ENCODE measurements at regions not wholly inside any gene's neighbourhood (a gene's known extent, or its start where the extent isn't known, plus 50 kb on each side); places are given as distances from the start of the nearest gene placed in this dataset.

GRCh38 chr15:67914028-67914427, 74.2 kb upstream of the RNU6-1 start:
- H3K79me2 ChIP-seq (ENCODE audit: insufficient read depth, low read length) = no peaks in the 10 kb centered on the region
- H3K4me1 Mint-ChIP-seq = peaks cover 35 to 41% of the 10 kb centered on the region in 2 experiments

More at GRCh38 chr15:67914028-67914427, 74.2 kb upstream of the RNU6-1 start:
- Histone ChIP-seq H3K56ac (ENCODE audit: insufficient read length, low read depth, low read length) (no peak overlapping the region), H3K79me1 (ENCODE audit: insufficient read depth, low read depth, low read length, poor library complexity, severe bottlenecking) (no peaks in the 10 kb centered on the region), H4K91ac (ENCODE audit: insufficient read length, low read depth, low read length) (no peak overlapping the region), H3K27me3 (ENCODE audit: insufficient read depth, low read length) (no peaks in the 10 kb centered on the region), H3K14ac (ENCODE audit: insufficient read depth, low read length) (no peak overlapping the region), H3K23ac (ENCODE audit: insufficient read length, low read depth, low read length) (no peak overlapping the region), H3K18ac (ENCODE audit: insufficient read length, low read depth, low read length) (no peak overlapping the region), H2AFZ (ENCODE audit: low read length) (no peak overlapping the region), H2BK12ac (ENCODE audit: insufficient read length, low read depth, low read length) (no peak overlapping the region), H4K8ac (replicated peaks; ENCODE audit: insufficient read length, low read depth, low read length) (no peak overlapping the region), H2AK5ac (ENCODE audit: insufficient read length, low read length) (no peak overlapping the region), H3T11ph (ENCODE audit: low read length) (no peak overlapping the region), H3K23me2 (ENCODE audit: insufficient read length, low read depth, low read length, poor library complexity, severe bottlenecking) (peaks cover 4% of the 10 kb centered on the region), H4K20me1 (ENCODE audit: control insufficient read depth, insufficient read depth, insufficient read length) (no peaks in the 10 kb centered on the region), H2BK15ac (ENCODE audit: low read depth, low read length) (no peak overlapping the region), H3K9me3 (ENCODE audit: control insufficient read depth, low read depth, low read length) (peaks cover 10% of the 10 kb centered on the region), H3K9ac (ENCODE audit: extremely low read depth, insufficient read length, low read length) (no peak overlapping the region), H3K4me1 (ENCODE audit: insufficient read depth, low read length) (peaks cover 7% of the 10 kb centered on the region; the same call in 1 of the 2 replicates), H3K27ac (ENCODE audit: insufficient read length, low read depth, low read length) (no peak overlapping the region), H3K4me2 (ENCODE audit: insufficient read depth, insufficient read length, low read length) (no peak overlapping the region), H4K5ac (ENCODE audit: insufficient read length, low read depth, low read length) (no peak overlapping the region), H2BK120ac (ENCODE audit: low read depth, low read length, poor library complexity, severe bottlenecking) (no peak overlapping the region), H2BK5ac (ENCODE audit: insufficient read length, low read length) (no peak overlapping the region), H3K4ac (ENCODE audit: low read depth, low read length) (no peak overlapping the region), H2BK20ac (ENCODE audit: low read depth, low read length, poor library complexity, severe bottlenecking) (no peak overlapping the region)
- no peak for DNase-seq
- no peak overlapping the region for H3K27ac Mint-ChIP-seq
- no peak overlapping the region for H3K4me3 Mint-ChIP-seq
- TF ChIP-seq, protein P1, sequence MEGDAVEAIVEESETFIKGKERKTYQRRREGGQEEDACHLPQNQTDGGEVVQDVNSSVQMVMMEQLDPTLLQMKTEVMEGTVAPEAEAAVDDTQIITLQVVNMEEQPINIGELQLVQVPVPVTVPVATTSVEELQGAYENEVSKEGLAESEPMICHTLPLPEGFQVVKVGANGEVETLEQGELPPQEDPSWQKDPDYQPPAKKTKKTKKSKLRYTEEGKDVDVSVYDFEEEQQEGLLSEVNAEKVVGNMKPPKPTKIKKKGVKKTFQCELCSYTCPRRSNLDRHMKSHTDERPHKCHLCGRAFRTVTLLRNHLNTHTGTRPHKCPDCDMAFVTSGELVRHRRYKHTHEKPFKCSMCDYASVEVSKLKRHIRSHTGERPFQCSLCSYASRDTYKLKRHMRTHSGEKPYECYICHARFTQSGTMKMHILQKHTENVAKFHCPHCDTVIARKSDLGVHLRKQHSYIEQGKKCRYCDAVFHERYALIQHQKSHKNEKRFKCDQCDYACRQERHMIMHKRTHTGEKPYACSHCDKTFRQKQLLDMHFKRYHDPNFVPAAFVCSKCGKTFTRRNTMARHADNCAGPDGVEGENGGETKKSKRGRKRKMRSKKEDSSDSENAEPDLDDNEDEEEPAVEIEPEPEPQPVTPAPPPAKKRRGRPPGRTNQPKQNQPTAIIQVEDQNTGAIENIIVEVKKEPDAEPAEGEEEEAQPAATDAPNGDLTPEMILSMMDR (conservative IDR thresholded peaks at IDR 0.05) = no peak
- H3K36me3 Mint-ChIP-seq (ENCODE audit: insufficient read depth in 1 of 3, low read depth in 3 of 3) = peaks cover 0 to 18% (median 8%) of the 10 kb centered on the region in 3 experiments; a peak in 5 of 7 replicates
- no CpG with 5 or more reads among the region's 1 CpG for WGBS (ENCODE audit: extremely low coverage, insufficient read length, low lambda C conversion rate)
- H3K27me3 Mint-ChIP-seq (ENCODE audit: low read depth) = no peaks in the 10 kb centered on the region
- peaks cover 16 to 21% of the 10 kb centered on the region in 2 experiments for H3K9me3 Mint-ChIP-seq
